Neural progenitor cell (in vitro differentiated cells): ENCODE measurements at regions not wholly inside any gene's neighbourhood (a gene's known extent, or its start where the extent isn't known, plus 50 kb on each side); places are given as distances from the start of the nearest gene placed in this dataset.

ENCODE experiments used
- EZH2 ChIP-seq: fragments of 200-600 bp; sonication (generic); IDR thresholded peaks from 2 replicates; pipeline ENCODE4 v1.6.1; 2017; ENCODE audit warnings: antibody characterized with exemption, mild to moderate bottlenecking, moderate library complexity
- EZH2phosphoT487 ChIP-seq: fragments of 200-600 bp; sonication (generic); IDR thresholded peaks from 2 replicates; pipeline ENCODE4 v1.6.1; 2017; ENCODE audit warnings: antibody characterized with exemption
- TF ChIP-seq, protein P1 (sequence below): fragments of 200-600 bp; sonication (generic); IDR thresholded peaks from 2 replicates; pipeline ENCODE4 v1.5.1; 2017; ENCODE audit warnings: antibody characterized with exemption, mild to moderate bottlenecking

DNA sequence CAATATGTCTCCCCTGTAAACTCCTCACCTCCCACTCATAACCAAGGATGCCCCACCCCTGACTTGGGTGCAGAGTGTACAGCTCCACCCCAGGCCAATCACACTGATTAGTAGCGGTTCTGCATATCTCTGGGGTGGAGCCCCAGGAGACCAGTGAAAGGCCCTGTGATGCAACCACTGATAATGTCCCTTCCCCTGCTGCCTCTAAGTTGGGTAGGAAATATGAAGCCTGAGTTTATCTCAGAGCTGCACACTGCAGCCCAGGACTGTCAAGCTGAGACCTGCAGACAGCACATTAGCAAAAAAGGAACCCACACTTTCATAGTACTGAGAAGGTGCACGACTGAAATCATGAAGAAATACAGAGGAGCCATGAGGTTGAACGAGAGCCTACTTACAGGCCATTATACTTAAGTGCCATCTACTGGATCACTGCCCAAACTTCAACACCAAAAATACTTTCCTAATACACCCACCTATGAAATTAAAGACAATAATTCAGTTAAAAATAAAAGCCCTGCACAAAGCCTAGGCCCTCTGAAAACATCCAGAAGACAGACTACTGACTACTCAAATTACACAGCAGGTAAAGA is 455.4 kb upstream of the LRRTM4 start:
- TF ChIP-seq, protein P1, sequence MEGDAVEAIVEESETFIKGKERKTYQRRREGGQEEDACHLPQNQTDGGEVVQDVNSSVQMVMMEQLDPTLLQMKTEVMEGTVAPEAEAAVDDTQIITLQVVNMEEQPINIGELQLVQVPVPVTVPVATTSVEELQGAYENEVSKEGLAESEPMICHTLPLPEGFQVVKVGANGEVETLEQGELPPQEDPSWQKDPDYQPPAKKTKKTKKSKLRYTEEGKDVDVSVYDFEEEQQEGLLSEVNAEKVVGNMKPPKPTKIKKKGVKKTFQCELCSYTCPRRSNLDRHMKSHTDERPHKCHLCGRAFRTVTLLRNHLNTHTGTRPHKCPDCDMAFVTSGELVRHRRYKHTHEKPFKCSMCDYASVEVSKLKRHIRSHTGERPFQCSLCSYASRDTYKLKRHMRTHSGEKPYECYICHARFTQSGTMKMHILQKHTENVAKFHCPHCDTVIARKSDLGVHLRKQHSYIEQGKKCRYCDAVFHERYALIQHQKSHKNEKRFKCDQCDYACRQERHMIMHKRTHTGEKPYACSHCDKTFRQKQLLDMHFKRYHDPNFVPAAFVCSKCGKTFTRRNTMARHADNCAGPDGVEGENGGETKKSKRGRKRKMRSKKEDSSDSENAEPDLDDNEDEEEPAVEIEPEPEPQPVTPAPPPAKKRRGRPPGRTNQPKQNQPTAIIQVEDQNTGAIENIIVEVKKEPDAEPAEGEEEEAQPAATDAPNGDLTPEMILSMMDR, result peak; percentile 48
- TF ChIP-seq EZH2phosphoT487 (no peak), EZH2 (no peak)
